Trophoblast cell (in vitro differentiated cells and primary cell): ENCODE measurements at regions not wholly inside any gene's neighbourhood (a gene's known extent, or its start where the extent isn't known, plus 50 kb on each side); places are given as distances from the start of the nearest gene placed in this dataset.
A peak's percentile ranks its signal among the peaks of the same experiment; 100 is the strongest.

Source experiments
- DNase-seq, 2 donors: peaks; one replicate each; pipeline ENCODE4 v3.0.0-alpha.2; 2016
- H2AFZ ChIP-seq: 2 replicates; pipeline ENCODE4 v1.6.1; 2013; ENCODE audit warnings: low read length, moderate library complexity, mild to moderate bottlenecking; ENCODE audit not compliant: insufficient read depth, poor library complexity
- H2AK5ac ChIP-seq: 2 replicates; pipeline ENCODE4 v1.6.1; 2013; ENCODE audit warnings: mild to moderate bottlenecking, low read length
- H2BK120ac ChIP-seq: 2 replicates; pipeline ENCODE4 v1.6.1; 2013; ENCODE audit warnings: low read length, mild to moderate bottlenecking, moderate library complexity; ENCODE audit not compliant: insufficient read depth, poor library complexity
- H2BK12ac ChIP-seq: 2 replicates; pipeline ENCODE4 v1.6.1; 2013; ENCODE audit warnings: mild to moderate bottlenecking, low read length, moderate library complexity
- H2BK5ac ChIP-seq: 2 replicates; pipeline ENCODE4 v1.6.1; 2013; ENCODE audit warnings: low read length, low read depth, moderate library complexity, mild to moderate bottlenecking; ENCODE audit not compliant: poor library complexity
- H3K14ac ChIP-seq: 2 replicates; pipeline ENCODE4 v1.6.1; 2013; ENCODE audit warnings: mild to moderate bottlenecking, low read length
- H3K18ac ChIP-seq: 2 replicates; pipeline ENCODE4 v1.6.1; 2013; ENCODE audit warnings: mild to moderate bottlenecking, low read length
- H3K23ac ChIP-seq: 2 replicates; pipeline ENCODE4 v1.6.1; 2013; ENCODE audit warnings: low read length
- H3K27ac ChIP-seq: 2 replicates; pipeline ENCODE4 v1.5.1; 2013; ENCODE audit warnings: low read depth, mild to moderate bottlenecking, inconsistent platforms, low read length, moderate library complexity
- H3K27me3 ChIP-seq: 2 replicates; pipeline ENCODE4 v1.6.1; 2013; ENCODE audit warnings: inconsistent platforms, mild to moderate bottlenecking, low read length, moderate library complexity; ENCODE audit not compliant: insufficient read depth
- H3K36me3 ChIP-seq, 2 experiments: 1 replicate in 1 of 2; 2 replicates in 1 of 2; pipeline ENCODE4 v1.6.1; 2013; ENCODE audit warnings: low read length in 2 of 2, mild to moderate bottlenecking in 2 of 2, moderate library complexity in 1 of 2; ENCODE audit not compliant: insufficient read depth in 2 of 2, control insufficient read depth in 1 of 2
- H3K4ac ChIP-seq: 2 replicates; pipeline ENCODE4 v1.6.1; 2013; ENCODE audit warnings: low read depth, mild to moderate bottlenecking, low read length, moderate library complexity
- H3K4me1 ChIP-seq, 2 experiments: 1 replicate in 1 of 2; 2 replicates in 1 of 2; pipeline ENCODE4 v1.6.1; 2013; ENCODE audit warnings: low read length in 2 of 2, mild to moderate bottlenecking in 2 of 2, moderate library complexity in 1 of 2; ENCODE audit not compliant: insufficient read depth in 2 of 2, control insufficient read depth in 1 of 2
- H3K4me2 ChIP-seq: 2 replicates; pipeline ENCODE4 v1.6.1; 2013; ENCODE audit warnings: inconsistent platforms, mild to moderate bottlenecking, low read length, moderate library complexity
- H3K4me3 ChIP-seq: 2 replicates; pipeline ENCODE4 v1.5.1; 2013; ENCODE audit warnings: mild to moderate bottlenecking, low read depth, low read length, inconsistent platforms
- H3K79me1 ChIP-seq: one replicate; pipeline ENCODE4 v1.6.1; 2013; ENCODE audit warnings: low read length
- H3K79me2 ChIP-seq: 2 replicates; pipeline ENCODE4 v1.6.1; 2013; ENCODE audit warnings: low read length, mild to moderate bottlenecking; ENCODE audit not compliant: control insufficient read depth, insufficient read depth, poor library complexity
- H3K9ac ChIP-seq: 2 replicates; pipeline ENCODE4 v1.6.1; 2013; ENCODE audit warnings: mild to moderate bottlenecking, low read length
- H3K9me3 ChIP-seq: 2 replicates; pipeline ENCODE4 v1.6.1; 2013; ENCODE audit warnings: low read depth, mild to moderate bottlenecking, control low read depth, inconsistent platforms, low read length; ENCODE audit not compliant: insufficient read depth
- H4K12ac ChIP-seq: 2 replicates; pipeline ENCODE4 v1.6.1; 2013; ENCODE audit warnings: low read depth, mild to moderate bottlenecking, low read length, moderate library complexity
- H4K8ac ChIP-seq: 2 replicates; pipeline ENCODE4 v1.6.1; 2013; ENCODE audit warnings: low read depth, mild to moderate bottlenecking, low read length, moderate library complexity
- H4K91ac ChIP-seq: one replicate; pipeline ENCODE4 v1.6.1; 2013; ENCODE audit warnings: low read depth, mild to moderate bottlenecking, low read length, moderate library complexity
- whole genome bisulfite sequencing: extraction: QIAGEN DNeasy Blood & Tissue Kit; methylation state at CpG from one replicate; pipeline ENCODE4 v1.1.7; 2013; ENCODE audit warnings: missing lambda C conversion rate; ENCODE audit not compliant: insufficient read length, insufficient coverage; ENCODE audit errors: extremely low coverage; 5-methylcytosine and 5-hydroxymethylcytosine counted together

DNA sequence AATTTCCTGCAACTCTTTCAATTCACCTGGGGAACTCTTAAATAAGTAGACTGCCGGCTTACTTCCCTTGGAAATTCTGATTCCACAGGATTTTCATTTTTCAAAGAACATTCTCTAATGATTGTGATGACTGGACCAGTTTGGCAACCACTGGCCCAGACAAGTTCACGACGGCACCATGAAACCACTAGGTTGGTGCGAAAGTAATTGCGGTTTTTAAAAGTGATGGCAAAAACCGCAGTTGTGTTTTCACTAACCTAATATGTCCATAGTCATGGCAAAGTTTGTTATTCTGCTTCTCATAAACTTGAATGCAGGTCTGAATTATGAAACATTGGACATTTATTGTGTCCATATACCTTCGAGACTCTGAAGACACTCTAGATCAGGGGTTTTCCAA is 317.2 kb downstream of the IRX1 start:
- Histone ChIP-seq H2AK5ac (no peak overlapping the region), H3K18ac (no peak overlapping the region), H2BK120ac (no peak overlapping the region), H3K27ac (no peak overlapping the region), H3K27me3 (no peaks in the 10 kb centered on the region), H2AFZ (no peak overlapping the region), H3K4ac (no peak overlapping the region), H2BK12ac (no peak overlapping the region), H3K23ac (no peak overlapping the region), H3K4me2 (no peak overlapping the region), H4K91ac (no peak overlapping the region), H4K8ac (no peak overlapping the region), H3K9me3 (no peaks in the 10 kb centered on the region), H3K4me3 (no peak overlapping the region), H3K36me3 (no peaks in the 10 kb centered on the region), H3K4me1 (no peaks in the 10 kb centered on the region), H3K9ac (no peak overlapping the region), H3K79me2 (no peaks in the 10 kb centered on the region), H4K12ac (no peak overlapping the region), H3K14ac (no peak overlapping the region), H3K79me1 (no peaks in the 10 kb centered on the region), H2BK5ac (no peak overlapping the region)
- no peak for DNase-seq
- WGBS: no CpG with 5 or more reads among the region's 7 CpGs

GRCh38 chr5:3913279-3913678 is 317.6 kb downstream of the IRX1 start:
- H2AK5ac ChIP-seq: no peak overlapping the region
- H3K23ac ChIP-seq: no peak overlapping the region
- H3K18ac ChIP-seq: no peak overlapping the region
- no peak overlapping the region for H3K4me2 ChIP-seq
- no peak overlapping the region for H4K8ac ChIP-seq
- no peak overlapping the region for H2BK12ac ChIP-seq
- no peak overlapping the region for H3K14ac ChIP-seq
- H2AFZ ChIP-seq: no peak overlapping the region
- no peak overlapping the region for H4K91ac ChIP-seq
- H2BK5ac ChIP-seq: no peak overlapping the region
- H3K4ac ChIP-seq: no peak overlapping the region
- no peak overlapping the region for H3K9ac ChIP-seq
- H2BK120ac ChIP-seq: no peak overlapping the region
- no peak overlapping the region for H4K12ac ChIP-seq
- no peaks in the 10 kb centered on the region for H3K9me3 ChIP-seq
- H3K4me3 ChIP-seq: no peak overlapping the region
- no peak overlapping the region for H3K27ac ChIP-seq
- WGBS: no CpG with 5 or more reads among the region's 3 CpGs
- H3K79me1 ChIP-seq: no peaks in the 10 kb centered on the region
- DNase-seq: no peak
- H3K4me1 ChIP-seq: no peaks in the 10 kb centered on the region
- no peaks in the 10 kb centered on the region for H3K27me3 ChIP-seq
- no peaks in the 10 kb centered on the region for H3K36me3 ChIP-seq
- H3K79me2 ChIP-seq: no peaks in the 10 kb centered on the region

- Histone ChIP-seq H3K14ac (no peak overlapping the region), H3K79me2 (no peaks in the 10 kb centered on the region), H2BK12ac (no peak overlapping the region), H4K91ac (no peak overlapping the region), H3K4ac (no peak overlapping the region), H4K8ac (no peak overlapping the region), H2AFZ (no peak overlapping the region), H3K9me3 (peaks cover 6% of the 10 kb centered on the region), H3K23ac (no peak overlapping the region), H3K18ac (no peak overlapping the region), H3K4me1 (no peaks in the 10 kb centered on the region), H3K27me3 (no peaks in the 10 kb centered on the region), H3K27ac (no peak overlapping the region), H4K12ac (no peak overlapping the region), H2AK5ac (no peak overlapping the region), H3K4me2 (no peak overlapping the region), H3K9ac (no peak overlapping the region), H3K4me3 (no peak overlapping the region), H3K79me1 (no peaks in the 10 kb centered on the region), H2BK120ac (no peak overlapping the region), H2BK5ac (no peak overlapping the region), H3K36me3 (no peaks in the 10 kb centered on the region)
- WGBS: no CpG with 5 or more reads among the region's 7 CpGs
- DNase-seq: no peak
Observed at GRCh38 chr5:3925022-3925421, 329.4 kb downstream of the IRX1 start.

DNA sequence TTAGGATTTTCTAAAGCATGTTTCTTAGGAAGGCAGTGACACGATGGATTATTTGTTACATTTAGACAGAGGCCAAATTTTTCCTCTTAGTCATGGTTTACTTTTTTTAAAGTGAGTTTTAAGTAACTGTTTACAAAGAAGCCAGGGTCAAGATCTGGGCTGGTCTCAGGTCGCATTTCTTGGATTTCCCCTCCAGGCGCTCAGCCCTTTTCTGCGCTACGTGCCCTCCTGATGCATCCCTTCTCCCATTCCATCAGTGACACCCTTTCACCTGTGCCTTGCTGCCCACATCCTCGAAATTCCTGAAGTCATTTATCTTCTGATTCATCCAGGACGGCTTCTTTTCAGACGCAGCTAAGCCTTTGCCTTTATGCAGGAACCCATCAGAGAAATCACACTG is 330.3 kb downstream of the IRX1 start:
- no peaks in the 10 kb centered on the region for H3K36me3 ChIP-seq
- no CpG with 5 or more reads among the region's 8 CpGs for WGBS
- H3K4me3 ChIP-seq: no peak overlapping the region
- H3K27ac ChIP-seq: no peak overlapping the region
- H3K27me3 ChIP-seq: no peaks in the 10 kb centered on the region
- no peak overlapping the region for H4K8ac ChIP-seq
- peak in 1 of 2 donors; percentile 5 for DNase-seq
- no peak overlapping the region for H2AK5ac ChIP-seq
- no peak overlapping the region for H2BK12ac ChIP-seq
- no peak overlapping the region for H2BK5ac ChIP-seq
- H3K79me2 ChIP-seq: no peaks in the 10 kb centered on the region
- H4K12ac ChIP-seq: no peak overlapping the region
- no peak overlapping the region for H4K91ac ChIP-seq
- no peaks in the 10 kb centered on the region for H3K79me1 ChIP-seq
- no peak overlapping the region for H3K4ac ChIP-seq
- no peak overlapping the region for H3K23ac ChIP-seq
- H2AFZ ChIP-seq: no peak overlapping the region
- no peaks in the 10 kb centered on the region for H3K4me1 ChIP-seq
- peaks cover 6% of the 10 kb centered on the region for H3K9me3 ChIP-seq
- no peak overlapping the region for H3K4me2 ChIP-seq
- H3K14ac ChIP-seq: no peak overlapping the region
- no peak overlapping the region for H2BK120ac ChIP-seq
- no peak overlapping the region for H3K9ac ChIP-seq
- no peak overlapping the region for H3K18ac ChIP-seq
